B cell (primary cell): ENCODE measurements at regions not wholly inside any gene's neighbourhood (a gene's known extent, or its start where the extent isn't known, plus 50 kb on each side); places are given as distances from the start of the nearest gene placed in this dataset.

Source experiments
- ATAC-seq: fragments of 200-7000 bp; cut with Tn5 transposase; one replicate; pipeline ENCODE4 v1.10.0; 2021; ENCODE audit warnings: low read depth, mild to moderate bottlenecking, moderate number of reproducible peaks, moderate library complexity
- CTCF ChIA-PET: fragments of 350-600 bp; sonication (Branson Sonifier 250); formaldehyde crosslinking; loops from one replicate; lab custom pipeline; 2021; ENCODE audit warnings: antibody characterized with exemption, inconsistent platforms; lab: Charles Lee
- POLR2A ChIA-PET: fragments of 350-600 bp; sonication (Branson Sonifier 250); formaldehyde crosslinking; loops from one replicate; lab custom pipeline; 2021; ENCODE audit warnings: antibody characterized with exemption; lab: Charles Lee
- DNase-seq: peaks from one replicate; pipeline ENCODE4 v3.0.0; 2013
- H2AFZ ChIP-seq: 2 replicates; pipeline ENCODE4 v1.6.1; 2012; ENCODE audit warnings: mild to moderate bottlenecking, low read depth, low read length; ENCODE audit not compliant: insufficient read depth, poor library complexity, severe bottlenecking
- H3K27ac ChIP-seq, 2 donors: 1 replicate in 1 of 2; 2 replicates in 1 of 2; pipeline ENCODE4 v1.5.1; 2012 to 2013; ENCODE audit warnings: low read length in 2 of 2, mild to moderate bottlenecking in 2 of 2, moderate library complexity in 1 of 2
- H3K27me3 ChIP-seq, 4 experiments: fragments of 200-600 bp in 1 of 4; sonication (generic) in 1 of 4; replicated peaks in 1 of 4; 1 replicate in 2 of 4; 2 replicates in 2 of 4; pipeline versions ENCODE4 v1.6.1 to v1.7.0; 2013 to 2016; ENCODE audit warnings: low read length in 3 of 4, mild to moderate bottlenecking in 2 of 4, mixed read lengths in 1 of 4, moderate library complexity in 1 of 4; ENCODE audit not compliant: insufficient read depth in 4 of 4, control insufficient read depth in 3 of 4; ENCODE audit errors: control extremely low read depth in 1 of 4
- H3K36me3 ChIP-seq, 2 experiments: replicated peaks in 1 of 2; 1 replicate in 1 of 2; 2 replicates in 1 of 2; pipeline versions ENCODE4 v1.6.1 to v1.7.1; 2013; ENCODE audit warnings: low read length in 1 of 2; ENCODE audit not compliant: insufficient read depth in 2 of 2, control insufficient read depth in 1 of 2; ENCODE audit errors: control extremely low read depth in 1 of 2, extremely low read depth in 1 of 2
- H3K4me1 ChIP-seq, 2 donors: fragments of 200-600 bp in 1 of 2; sonication (generic) in 1 of 2; 1 replicate in 1 of 2; 2 replicates in 1 of 2; pipeline versions ENCODE4 v1.5.1 to v1.6.1; 2013 to 2017; ENCODE audit warnings: low read length in 2 of 2; ENCODE audit not compliant: control insufficient read depth in 2 of 2, insufficient read depth in 2 of 2
- H3K4me2 ChIP-seq: replicated peaks from 2 replicates; pipeline ENCODE3; 2012; ENCODE audit warnings: mild to moderate bottlenecking, low read depth, low read length; ENCODE audit not compliant: poor library complexity, severe bottlenecking
- H3K4me3 ChIP-seq, 5 experiments: fragments of 200-600 bp in 1 of 5; sonication (generic) in 1 of 5; 1 replicate in 3 of 5; 2 replicates in 2 of 5; pipeline versions ENCODE4 v1.5.1 to v1.7.0; 2011 to 2016; ENCODE audit warnings: low read length in 4 of 5, mild to moderate bottlenecking in 4 of 5, low read depth in 2 of 5, control low read depth in 1 of 5, moderate library complexity in 1 of 5; ENCODE audit not compliant: insufficient read depth in 1 of 5; ENCODE audit errors: control extremely low read depth in 1 of 5, extremely low read depth in 1 of 5
- H3K79me2 ChIP-seq: fragments of 200-600 bp; sonication (generic); one replicate; pipeline ENCODE4 v1.6.0; 2016; ENCODE audit warnings: low read length; ENCODE audit not compliant: control insufficient read depth, insufficient read depth
- H3K9ac ChIP-seq: fragments of 200-600 bp; sonication (generic); 2 replicates; pipeline ENCODE4 v1.6.1; 2017; ENCODE audit warnings: mild to moderate bottlenecking, low read length, moderate library complexity
- H3K9me3 ChIP-seq, 3 donors: one replicate each; pipeline versions ENCODE4 v1.6.1 to v1.7.1; 2013; ENCODE audit warnings: low read length in 2 of 3; ENCODE audit not compliant: control insufficient read depth in 2 of 3, insufficient read depth in 1 of 3; ENCODE audit errors: control extremely low read depth in 1 of 3
- H4K20me1 ChIP-seq: 2 replicates; pipeline ENCODE4 v1.6.0; 2012; ENCODE audit warnings: mild to moderate bottlenecking, low read length; ENCODE audit not compliant: insufficient read depth, control insufficient read depth, poor library complexity, severe bottlenecking
- H3K27ac Mint-ChIP-seq: one replicate; pipeline ENCODE4 v1.8.0; 2021; ENCODE audit warnings: mixed read lengths
- H3K27me3 Mint-ChIP-seq: one replicate; pipeline ENCODE4 v1.8.0; 2021; ENCODE audit warnings: mixed read lengths
- H3K4me1 Mint-ChIP-seq: one replicate; pipeline ENCODE4 v1.8.0; 2021; ENCODE audit warnings: mixed read lengths
- H3K4me3 Mint-ChIP-seq: one replicate; pipeline ENCODE4 v1.8.0; 2021; ENCODE audit warnings: mixed read lengths
- H3K9me3 Mint-ChIP-seq: one replicate; pipeline ENCODE4 v1.8.0; 2022; ENCODE audit warnings: mixed read lengths; ENCODE audit not compliant: insufficient read depth
- EZH2 ChIP-seq: IDR thresholded peaks from 2 replicates; pipeline ENCODE4 v1.6.1; 2012; ENCODE audit warnings: borderline replicate concordance, low read depth, mild to moderate bottlenecking, moderate library complexity, low read length; ENCODE audit not compliant: insufficient read depth, poor library complexity, severe bottlenecking
- WGBS: methylation state at CpG from one replicate; pipeline ENCODE4 v1.1.5; 2013; ENCODE audit warnings: missing lambda C conversion rate; ENCODE audit not compliant: insufficient coverage; 5-methylcytosine and 5-hydroxymethylcytosine counted together
- intact Hi-C: fragments of 100-400 bp; cut with micrococcal nuclease; formaldehyde crosslinking; loops from one replicate; pipeline ENCODE4 v1.10.0; 2022
- TF ChIP-seq, protein P1 (sequence below): fragments of 200-600 bp; IDR thresholded peaks from one replicate; pipeline ENCODE4 v1.8.0; 2022; ENCODE audit warnings: antibody characterized with exemption, mild to moderate bottlenecking

DNA sequence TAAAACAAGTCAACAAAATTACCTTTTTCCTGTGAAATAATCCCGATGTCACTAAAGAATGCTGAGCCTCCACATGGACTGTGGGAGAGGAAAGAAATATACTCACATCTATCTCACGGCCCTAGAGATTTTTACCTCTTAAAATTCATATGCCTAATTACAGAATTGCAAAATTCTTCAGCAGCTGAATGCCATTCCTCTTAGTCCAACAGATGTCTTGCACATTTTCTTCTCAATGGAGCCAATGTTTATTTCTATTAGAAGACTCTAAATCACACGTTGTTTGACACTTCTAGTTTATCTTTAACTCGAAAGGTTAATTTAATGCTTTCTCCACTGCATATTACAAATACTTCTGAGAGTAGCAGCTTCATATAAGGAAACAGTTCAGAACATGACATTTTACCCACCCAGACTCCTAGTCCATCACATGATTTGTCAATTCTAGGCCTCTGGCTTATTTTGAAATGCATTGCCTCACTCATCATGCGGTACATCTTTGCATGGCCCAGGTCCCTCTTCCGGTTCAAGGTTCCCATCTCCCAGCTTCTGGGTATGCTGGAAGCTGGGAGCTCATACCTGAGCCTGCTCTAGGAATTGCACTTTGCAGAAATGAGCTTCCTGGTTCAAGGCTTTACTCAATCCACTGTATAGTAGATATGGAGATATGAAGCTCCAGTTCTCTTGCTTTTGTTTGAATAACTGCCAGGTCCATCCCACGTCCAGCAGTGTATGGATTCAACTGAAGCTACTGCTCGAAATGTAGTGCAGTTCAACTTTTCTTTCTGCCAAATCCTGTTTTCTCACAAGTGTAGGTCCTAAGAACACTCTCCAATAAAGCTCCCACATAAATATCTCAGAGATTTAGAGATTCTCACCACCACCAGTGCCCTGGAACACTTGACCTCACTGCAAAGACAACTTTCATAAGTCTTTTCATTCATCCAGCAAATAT, 306.2 kb downstream of the GPR37 start:
- no peaks in the 10 kb centered on the region for H3K27me3 ChIP-seq
- no peaks in the 10 kb centered on the region for H3K79me2 ChIP-seq
- no peak overlapping the region for H3K4me2 ChIP-seq
- H3K27me3 Mint-ChIP-seq, result no peaks in the 10 kb centered on the region
- no peak overlapping the region for H3K27ac Mint-ChIP-seq
- TF ChIP-seq, protein P1, sequence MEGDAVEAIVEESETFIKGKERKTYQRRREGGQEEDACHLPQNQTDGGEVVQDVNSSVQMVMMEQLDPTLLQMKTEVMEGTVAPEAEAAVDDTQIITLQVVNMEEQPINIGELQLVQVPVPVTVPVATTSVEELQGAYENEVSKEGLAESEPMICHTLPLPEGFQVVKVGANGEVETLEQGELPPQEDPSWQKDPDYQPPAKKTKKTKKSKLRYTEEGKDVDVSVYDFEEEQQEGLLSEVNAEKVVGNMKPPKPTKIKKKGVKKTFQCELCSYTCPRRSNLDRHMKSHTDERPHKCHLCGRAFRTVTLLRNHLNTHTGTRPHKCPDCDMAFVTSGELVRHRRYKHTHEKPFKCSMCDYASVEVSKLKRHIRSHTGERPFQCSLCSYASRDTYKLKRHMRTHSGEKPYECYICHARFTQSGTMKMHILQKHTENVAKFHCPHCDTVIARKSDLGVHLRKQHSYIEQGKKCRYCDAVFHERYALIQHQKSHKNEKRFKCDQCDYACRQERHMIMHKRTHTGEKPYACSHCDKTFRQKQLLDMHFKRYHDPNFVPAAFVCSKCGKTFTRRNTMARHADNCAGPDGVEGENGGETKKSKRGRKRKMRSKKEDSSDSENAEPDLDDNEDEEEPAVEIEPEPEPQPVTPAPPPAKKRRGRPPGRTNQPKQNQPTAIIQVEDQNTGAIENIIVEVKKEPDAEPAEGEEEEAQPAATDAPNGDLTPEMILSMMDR, result no peak
- TF ChIP-seq EZH2, result no peak
- no peaks in the 10 kb centered on the region for H3K9me3 Mint-ChIP-seq
- H4K20me1 ChIP-seq, result no peaks in the 10 kb centered on the region
- H3K27ac ChIP-seq, result no peak overlapping the region
- intact Hi-C loops, result no loop called here
- H2AFZ ChIP-seq, result no peak overlapping the region
- no peaks in the 10 kb centered on the region for H3K9me3 ChIP-seq
- ChIA-PET POLR2A (no interaction called here), CTCF (no interaction called here)
- 80% methylated on average over 6 of the region's 8 CpGs for WGBS
- ATAC-seq, result no peak
- no peaks in the 10 kb centered on the region for H3K36me3 ChIP-seq
- DNase-seq, result no peak
- H3K4me1 Mint-ChIP-seq, result no peaks in the 10 kb centered on the region
- no peaks in the 10 kb centered on the region for H3K4me1 ChIP-seq
- no peak overlapping the region for H3K9ac ChIP-seq
- no peak overlapping the region for H3K4me3 ChIP-seq
- no peak overlapping the region for H3K4me3 Mint-ChIP-seq

GRCh38 chr7:124457841-124458240, 307.8 kb downstream of the GPR37 start:
- WGBS, result no CpG with 5 or more reads among the region's 3 CpGs
- intact Hi-C loops, result no loop called here
- H2AFZ ChIP-seq, result no peak overlapping the region
- no peaks in the 10 kb centered on the region for H3K4me1 ChIP-seq
- H3K4me3 ChIP-seq, result no peak overlapping the region
- H3K9me3 ChIP-seq, result no peaks in the 10 kb centered on the region
- no peak overlapping the region for H3K27ac ChIP-seq
- ChIA-PET CTCF (no interaction called here), POLR2A (no interaction called here)
- H3K36me3 ChIP-seq, result no peaks in the 10 kb centered on the region
- no peaks in the 10 kb centered on the region for H3K9me3 Mint-ChIP-seq
- H4K20me1 ChIP-seq, result no peaks in the 10 kb centered on the region
- TF ChIP-seq EZH2, result no peak
- TF ChIP-seq, protein P1, result no peak
- H3K27me3 Mint-ChIP-seq, result no peaks in the 10 kb centered on the region
- no peaks in the 10 kb centered on the region for H3K79me2 ChIP-seq
- no peak overlapping the region for H3K4me2 ChIP-seq
- no peak overlapping the region for H3K9ac ChIP-seq
- no peaks in the 10 kb centered on the region for H3K27me3 ChIP-seq
- no peak overlapping the region for H3K27ac Mint-ChIP-seq
- no peak overlapping the region for H3K4me3 Mint-ChIP-seq
- DNase-seq (no peak), ATAC-seq (no peak)
- no peaks in the 10 kb centered on the region for H3K4me1 Mint-ChIP-seq
